LNCaP clone FGC (cell line): ENCODE measurements at regions not wholly inside any gene's neighbourhood (a gene's known extent, or its start where the extent isn't known, plus 50 kb on each side); places are given as distances from the start of the nearest gene placed in this dataset.

ENCODE experiments used
- DNase-seq: peaks from one replicate; pipeline ENCODE4 v3.0.0-alpha.2; 2011; ENCODE audit warnings: low read depth
- H3K4me3 ChIP-seq: 2 replicates; pipeline ENCODE4 v1.5.1; 2011; ENCODE audit warnings: mild to moderate bottlenecking, low read depth, low read length, control low read depth
- CTCF ChIP-seq: IDR thresholded peaks from 2 replicates; pipeline ENCODE4 v1.5.1; 2012; ENCODE audit warnings: mild to moderate bottlenecking; ENCODE audit not compliant: control insufficient read depth, insufficient read depth; ENCODE audit errors: extremely low read depth

- DNase-seq: no peak
- no peak for TF ChIP-seq CTCF
- H3K4me3 ChIP-seq: no peak overlapping the region
These were observed 229.5 kb downstream of the TOMM20 start for GRCh38 chr1:234899041-234899729.

- no peak for TF ChIP-seq CTCF
- H3K4me3 ChIP-seq: no peak overlapping the region
- DNase-seq: no peak
These were observed 230.1 kb downstream of the TOMM20 start for GRCh38 chr1:234898455-234899033.

- no peak for TF ChIP-seq CTCF
- H3K4me3 ChIP-seq: no peak overlapping the region
- no peak for DNase-seq
These were observed 230.7 kb downstream of the TOMM20 start for GRCh38 chr1:234897754-234898454.

GRCh38 chr1:234897390-234897749 is 231.3 kb downstream of the TOMM20 start:
- TF ChIP-seq CTCF: no peak
- no peak overlapping the region for H3K4me3 ChIP-seq

GRCh38 chr1:234896477-234897389 is 231.9 kb downstream of the TOMM20 start:
- no peak for DNase-seq
- TF ChIP-seq CTCF: no peak
- no peak overlapping the region for H3K4me3 ChIP-seq

More at GRCh38 chr1:234897390-234897749, 231.3 kb downstream of the TOMM20 start:
- DNase-seq: no peak

GRCh38 chr1:234893725-234894630 is 234.7 kb downstream of the TOMM20 start:
- no peak for TF ChIP-seq CTCF
- DNase-seq: peak; percentile 99
- H3K4me3 ChIP-seq: no peak overlapping the region
